ENCODE measurements at regions not wholly inside any gene's neighbourhood (a gene's known extent, or its start where the extent isn't known, plus 50 kb on each side); places are given as distances from the start of the nearest gene placed in this dataset.

- TF ChIP-seq EZH2phosphoT487 (IDR thresholded peaks at IDR 0.05; ENCODE audit: borderline replicate concordance): no peak
- TF ChIP-seq, protein P1, sequence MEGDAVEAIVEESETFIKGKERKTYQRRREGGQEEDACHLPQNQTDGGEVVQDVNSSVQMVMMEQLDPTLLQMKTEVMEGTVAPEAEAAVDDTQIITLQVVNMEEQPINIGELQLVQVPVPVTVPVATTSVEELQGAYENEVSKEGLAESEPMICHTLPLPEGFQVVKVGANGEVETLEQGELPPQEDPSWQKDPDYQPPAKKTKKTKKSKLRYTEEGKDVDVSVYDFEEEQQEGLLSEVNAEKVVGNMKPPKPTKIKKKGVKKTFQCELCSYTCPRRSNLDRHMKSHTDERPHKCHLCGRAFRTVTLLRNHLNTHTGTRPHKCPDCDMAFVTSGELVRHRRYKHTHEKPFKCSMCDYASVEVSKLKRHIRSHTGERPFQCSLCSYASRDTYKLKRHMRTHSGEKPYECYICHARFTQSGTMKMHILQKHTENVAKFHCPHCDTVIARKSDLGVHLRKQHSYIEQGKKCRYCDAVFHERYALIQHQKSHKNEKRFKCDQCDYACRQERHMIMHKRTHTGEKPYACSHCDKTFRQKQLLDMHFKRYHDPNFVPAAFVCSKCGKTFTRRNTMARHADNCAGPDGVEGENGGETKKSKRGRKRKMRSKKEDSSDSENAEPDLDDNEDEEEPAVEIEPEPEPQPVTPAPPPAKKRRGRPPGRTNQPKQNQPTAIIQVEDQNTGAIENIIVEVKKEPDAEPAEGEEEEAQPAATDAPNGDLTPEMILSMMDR (conservative IDR thresholded peaks at IDR 0.05; ENCODE audit: low read length): no peak
These were observed 116.8 kb upstream of the BACH2 start for GRCh38 chr6:90413396-90413795.
